GDM1 (cell line): ENCODE measurements at regions not wholly inside any gene's neighbourhood (a gene's known extent, or its start where the extent isn't known, plus 50 kb on each side); places are given as distances from the start of the nearest gene placed in this dataset.

Source experiments
- DNase-seq: peaks from one replicate; lab custom pipeline; 2025; lab: John Stamatoyannopoulos, UW

DNA sequence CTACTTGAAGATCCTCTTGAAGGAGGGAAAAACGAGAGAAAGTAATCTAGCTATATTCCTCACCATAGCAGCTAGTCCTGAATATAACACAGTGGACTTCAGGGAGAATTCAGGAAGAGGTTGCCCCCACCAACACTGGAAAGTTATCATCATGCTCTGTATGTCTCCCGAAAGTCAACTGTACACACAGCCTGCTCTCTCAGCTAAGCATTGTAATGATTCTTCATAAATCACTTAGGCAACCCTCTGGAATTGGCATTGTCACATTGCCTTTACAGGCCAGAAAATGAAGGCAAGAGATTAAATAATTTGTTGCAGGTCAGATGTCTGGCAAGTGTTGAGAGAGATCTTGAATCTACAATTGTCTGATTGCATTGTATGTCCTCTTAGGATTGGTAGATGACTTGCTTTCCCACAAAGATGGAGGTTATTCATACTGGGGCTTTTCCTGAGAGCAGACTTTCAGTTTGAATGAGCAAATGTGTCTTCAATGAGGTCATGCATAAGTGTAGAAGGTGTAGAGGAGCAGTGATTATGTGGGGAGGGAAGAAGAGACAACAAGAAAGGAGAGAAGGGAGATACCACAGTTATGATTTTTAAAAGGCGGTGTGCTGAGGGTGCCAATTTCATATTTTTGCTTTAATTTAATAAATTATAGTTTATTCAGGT is 667.2 kb downstream of the DCDC2C start:
- DNase-seq: no peak

DNA sequence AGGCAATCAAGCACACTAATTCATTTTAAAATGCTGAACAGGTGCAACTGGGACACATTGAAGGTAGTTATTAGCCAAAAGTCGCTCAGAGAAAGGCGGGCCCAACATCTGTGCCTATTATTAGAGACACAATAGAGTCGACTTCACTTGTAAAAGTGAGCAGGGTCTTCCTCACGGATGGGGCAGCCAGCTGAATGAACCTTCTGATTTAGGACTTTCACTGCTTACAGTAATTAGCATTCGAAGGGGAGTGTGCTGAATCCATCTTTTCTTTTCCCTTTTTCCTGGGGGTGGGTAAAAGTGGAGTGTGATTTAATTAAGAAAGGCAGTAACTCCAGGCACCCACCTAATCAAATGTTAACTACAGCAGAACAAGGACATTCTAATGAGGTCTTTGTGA is 677.7 kb downstream of the DCDC2C start:
- DNase-seq: no peak

DNA sequence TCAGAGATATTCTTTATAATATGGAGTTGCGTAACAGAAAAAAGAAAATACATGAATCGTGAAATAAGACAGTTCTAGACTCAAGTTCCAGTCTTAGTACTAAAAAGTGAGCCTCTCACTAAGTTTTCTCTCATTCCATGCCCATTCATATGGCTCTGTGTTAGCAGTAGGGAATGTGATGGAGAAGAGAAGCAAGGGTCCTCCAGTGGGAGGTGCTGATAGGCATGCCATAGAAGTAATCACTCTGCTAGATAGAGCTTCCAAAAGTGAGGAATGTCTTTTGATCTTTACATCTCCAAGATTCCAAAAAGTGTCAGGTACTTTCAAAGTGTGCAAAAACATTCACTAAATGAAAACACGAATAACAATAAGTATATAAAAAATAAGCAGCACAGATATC is 678.4 kb downstream of the DCDC2C start:
- DNase-seq: no peak

DNA sequence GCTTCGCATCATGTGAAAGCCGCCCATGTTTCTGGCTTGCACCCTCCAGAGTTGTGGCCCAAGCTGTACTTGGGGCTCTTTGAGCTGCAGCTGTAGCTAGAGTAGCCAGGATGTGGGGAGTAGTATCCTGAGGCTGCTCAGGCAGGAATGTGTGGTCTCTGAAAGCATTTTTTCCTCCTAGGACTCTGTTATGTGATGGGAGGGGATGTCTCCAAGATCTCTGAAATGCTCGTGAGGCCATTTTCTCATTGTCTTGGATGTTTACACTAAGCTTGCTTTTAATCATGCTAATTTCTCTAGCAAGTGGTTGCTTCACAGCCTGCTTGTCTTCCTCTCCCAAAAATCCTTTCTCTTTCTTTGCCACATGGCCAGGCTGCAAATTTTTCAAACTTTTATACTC is 687.6 kb downstream of the DCDC2C start:
- DNase-seq: no peak

DNA sequence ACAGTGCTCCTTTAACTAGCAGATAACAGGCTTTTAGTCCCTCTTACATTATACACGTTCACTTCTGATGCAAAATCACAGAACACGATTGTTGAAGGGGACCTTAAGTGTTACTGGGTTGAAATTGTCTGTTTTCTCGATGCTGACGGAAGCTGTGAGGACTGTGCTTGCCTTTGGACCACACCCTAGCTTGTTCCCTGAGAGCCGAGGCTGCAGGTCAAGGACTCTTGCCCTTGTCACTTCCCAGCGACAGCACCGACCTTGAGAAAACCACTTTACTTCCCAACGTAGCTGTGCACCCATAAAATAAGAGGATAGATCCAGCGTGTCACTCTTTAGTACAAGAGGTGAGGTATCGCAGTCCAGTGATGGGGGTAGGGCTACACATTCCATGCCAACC is 701.0 kb downstream of the DCDC2C start:
- no peak for DNase-seq

DNA sequence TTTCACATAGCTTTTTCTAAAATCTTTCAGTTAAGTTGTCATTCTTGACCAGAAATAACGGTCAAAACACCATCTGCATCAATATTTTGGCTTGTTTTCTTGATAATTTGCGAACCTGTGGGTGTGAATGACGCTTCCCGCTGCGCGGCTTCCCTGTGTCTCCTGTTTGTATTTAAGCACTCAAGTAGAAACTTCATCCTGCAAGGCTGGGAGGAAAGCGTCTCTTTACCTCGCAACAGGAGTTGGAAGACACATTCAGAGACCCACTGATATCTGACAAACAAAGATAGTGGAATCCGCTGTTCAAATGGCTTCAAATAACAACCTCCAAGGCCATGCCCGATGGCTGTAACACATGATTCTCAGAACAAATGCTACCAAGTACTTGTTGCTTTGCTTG is 704.9 kb downstream of the DCDC2C start:
- no peak for DNase-seq

DNA sequence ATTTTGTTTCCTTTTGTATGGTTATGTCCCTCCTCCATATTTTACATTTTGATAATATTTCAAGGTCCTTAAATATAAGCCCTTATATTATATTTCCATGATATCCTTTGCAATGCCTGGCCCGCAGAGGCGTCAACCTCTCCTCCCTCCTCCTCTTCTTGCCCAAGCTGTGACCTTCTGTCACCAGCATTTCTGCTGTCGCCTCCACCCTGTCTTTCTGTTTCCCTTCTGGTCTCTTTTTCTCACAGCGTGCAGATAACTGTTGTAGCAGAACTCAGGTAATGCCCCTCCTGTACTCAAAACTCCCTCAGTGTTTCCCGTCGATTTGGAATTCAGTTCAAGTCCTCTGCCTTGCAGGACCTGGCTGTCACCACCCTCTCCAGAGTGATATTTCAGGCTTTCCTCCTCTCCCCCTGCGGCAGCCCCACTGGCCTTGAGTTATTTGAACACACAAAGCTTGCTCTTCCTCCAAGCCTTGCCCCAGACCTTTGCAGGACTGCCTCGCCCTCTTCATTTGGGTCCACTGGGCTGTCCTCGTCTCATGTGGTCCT is 709.3 kb downstream of the DCDC2C start:
- DNase-seq: no peak

DNA sequence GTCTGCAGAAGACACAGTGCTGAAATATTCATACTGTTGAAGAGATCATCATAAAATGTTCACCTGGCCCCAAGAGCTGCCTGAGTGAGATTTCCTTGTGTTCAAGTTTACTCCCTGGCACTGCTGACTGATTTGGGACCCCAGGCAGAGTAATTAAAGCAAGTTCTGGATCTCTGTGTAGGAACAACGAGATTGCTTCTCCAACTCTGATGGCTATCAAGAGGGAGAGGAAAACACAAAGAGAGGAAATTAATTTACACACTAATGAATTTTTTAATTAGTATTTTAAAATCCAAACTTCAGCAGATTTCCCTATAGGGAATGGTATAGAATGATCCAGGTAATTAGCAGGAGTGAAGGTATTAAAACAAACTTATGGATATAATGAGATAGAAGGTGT is 711.8 kb downstream of the DCDC2C start:
- no peak for DNase-seq

DNA sequence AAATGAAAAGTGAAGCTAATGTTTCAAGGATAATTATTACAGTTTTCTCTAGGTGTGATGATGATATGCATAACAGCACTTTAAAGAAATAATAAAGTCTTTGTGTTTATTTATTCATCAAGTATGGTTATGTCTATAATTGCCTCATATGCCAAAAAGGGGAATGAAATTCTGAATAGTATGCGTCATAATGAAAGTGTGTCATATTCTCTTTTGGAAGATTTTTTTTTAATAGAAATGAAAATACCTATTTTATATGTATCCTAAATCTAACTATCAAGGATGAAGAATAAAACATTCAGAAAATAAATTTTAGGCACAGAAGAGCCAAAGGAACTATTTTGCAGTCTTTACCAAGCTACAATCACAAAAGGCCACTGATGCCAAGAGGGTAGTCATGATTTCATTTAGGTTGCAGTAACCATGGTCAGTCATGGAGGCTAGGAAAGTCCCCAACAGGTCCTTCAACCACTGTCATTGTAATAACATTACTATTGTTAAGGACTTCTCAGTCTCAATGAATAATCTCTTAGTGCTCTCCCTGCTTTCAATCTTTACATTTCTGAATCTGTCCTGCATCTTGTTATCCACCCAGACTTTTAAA is 712.5 kb downstream of the DCDC2C start:
- DNase-seq: no peak

DNA sequence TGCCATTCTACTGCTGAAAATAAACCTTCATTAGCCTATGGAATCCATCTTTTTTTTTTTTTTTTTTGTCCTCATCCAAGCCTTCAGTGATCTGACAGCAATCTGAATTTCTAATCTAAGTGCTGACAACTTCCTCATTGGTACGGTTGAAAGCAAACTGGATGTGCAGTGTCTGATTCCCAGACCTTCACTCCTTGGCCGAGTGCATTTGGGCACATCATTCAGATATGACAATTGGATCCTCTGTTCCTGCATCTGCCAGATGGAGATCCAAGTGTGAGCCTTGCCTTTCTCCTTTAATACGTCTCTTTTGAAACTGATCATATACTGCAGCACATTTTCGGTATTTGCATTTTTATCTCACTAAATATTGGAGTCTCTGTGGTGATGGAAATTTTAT is 713.1 kb downstream of the DCDC2C start:
- DNase-seq: no peak

DNA sequence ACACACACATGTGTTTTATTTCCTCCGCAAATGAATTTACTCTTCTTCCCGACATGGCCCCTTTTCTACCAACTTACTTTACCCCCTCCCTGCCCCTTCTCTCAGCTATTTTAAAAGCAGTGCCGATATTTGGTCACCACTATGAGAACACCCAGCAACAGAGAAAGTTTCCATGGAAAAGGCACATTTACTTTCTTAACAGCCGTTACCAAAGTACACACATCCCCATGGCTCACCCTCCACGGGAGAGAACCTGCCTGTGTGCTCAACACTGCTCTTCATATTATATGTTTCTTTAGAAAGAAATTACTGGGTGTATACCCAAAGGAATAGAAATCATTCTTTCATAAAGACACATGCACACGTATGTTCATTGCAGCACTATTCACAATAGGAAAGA is 714.4 kb downstream of the DCDC2C start:
- DNase-seq: no peak

DNA sequence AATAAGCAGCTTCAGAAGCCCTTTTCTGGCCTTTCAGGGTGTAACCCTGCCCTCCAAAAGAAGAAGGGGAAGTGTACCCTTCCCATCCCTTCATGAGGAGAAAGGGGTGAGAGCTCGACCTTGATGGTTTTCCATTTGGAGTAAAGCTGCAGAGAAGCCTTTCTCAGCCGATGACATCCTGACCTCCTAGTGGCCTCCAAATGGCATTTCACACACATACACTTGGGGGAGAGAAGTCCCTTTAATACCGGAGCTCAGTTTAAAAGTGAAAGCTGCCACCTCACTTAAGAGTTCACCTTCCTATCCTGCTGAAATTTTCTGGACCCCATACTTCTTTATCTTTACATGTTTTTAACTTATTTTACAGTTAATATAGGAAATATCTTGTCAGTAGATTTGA is 716.7 kb downstream of the DCDC2C start:
- no peak for DNase-seq

DNA sequence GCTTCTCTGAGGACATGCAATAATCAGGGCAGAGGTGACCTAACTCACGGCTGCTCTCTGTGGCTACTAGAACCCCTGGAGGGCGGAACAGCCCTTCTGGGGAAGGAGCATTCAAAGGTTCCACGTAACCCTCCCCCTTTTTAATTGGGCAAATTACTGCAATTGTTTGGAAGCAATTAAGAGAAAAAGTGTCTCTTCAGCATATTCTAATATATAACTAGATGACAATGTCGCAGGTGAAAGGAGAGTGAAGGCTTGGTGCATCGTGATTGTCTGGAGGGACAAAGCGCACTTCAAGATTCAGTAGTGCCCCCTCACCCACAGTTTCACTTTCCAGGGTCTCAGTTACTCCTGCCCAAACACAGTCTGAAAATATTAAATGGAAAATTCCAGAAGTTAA is 720.8 kb downstream of the DCDC2C start:
- DNase-seq: no peak

DNA sequence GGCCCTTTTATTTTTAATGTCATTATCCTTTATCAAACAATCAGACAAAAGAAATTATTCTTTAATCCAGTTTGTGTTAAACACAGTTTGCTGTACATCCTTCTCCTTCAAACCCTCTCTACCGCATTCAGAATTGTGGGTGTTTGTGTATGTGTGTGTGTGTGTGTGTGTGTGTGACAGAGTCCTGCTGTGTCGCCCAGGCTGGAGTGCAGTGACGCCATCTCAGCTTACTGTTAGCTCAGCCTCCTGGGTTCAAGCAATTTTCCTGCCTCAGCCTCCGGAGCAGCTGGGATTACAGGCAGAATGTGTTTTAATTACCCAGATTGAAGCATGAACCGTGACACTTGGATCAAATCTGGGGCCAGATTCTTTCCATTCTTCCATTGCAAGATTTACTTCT is 723.7 kb downstream of the DCDC2C start:
- DNase-seq: no peak

DNA sequence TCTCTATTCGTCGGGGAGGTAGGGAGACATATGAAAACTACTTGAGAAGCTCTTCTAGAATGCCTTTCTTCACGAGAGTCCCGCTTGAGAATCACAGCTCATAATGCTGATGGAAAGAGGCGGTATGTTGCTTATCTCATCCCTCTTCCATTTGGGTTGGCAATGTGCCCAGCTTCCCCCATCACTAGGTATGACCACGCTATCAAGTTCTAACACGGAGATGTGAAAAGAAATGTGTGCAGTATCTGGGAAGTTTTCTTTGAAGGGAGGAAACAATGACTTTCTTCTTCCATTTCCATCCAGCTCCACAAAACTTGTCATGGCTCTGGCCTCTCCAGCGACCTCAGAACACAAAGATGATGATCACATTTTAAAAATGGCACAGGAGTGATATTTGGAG is 742.4 kb downstream of the DCDC2C start:
- DNase-seq: no peak

DNA sequence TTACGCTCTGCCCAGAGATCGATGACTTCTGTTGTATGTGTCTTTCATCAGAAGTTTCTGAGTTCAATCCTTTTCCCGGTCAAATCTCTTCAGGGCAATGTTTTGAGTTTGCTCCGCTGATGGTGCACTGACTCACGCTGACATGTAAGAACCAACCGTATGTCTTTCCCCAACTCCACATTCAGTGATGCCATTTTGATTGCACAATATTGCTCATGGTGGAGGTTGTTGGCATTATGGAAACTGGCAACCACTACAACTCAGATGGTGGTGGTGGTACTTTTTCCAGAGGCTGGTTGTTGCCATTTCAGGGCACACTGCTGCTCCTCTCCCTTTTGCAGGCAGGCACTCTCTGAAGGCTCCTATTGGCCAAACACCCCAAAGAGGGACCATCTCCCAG is 751.5 kb downstream of the DCDC2C start:
- DNase-seq: no peak

DNA sequence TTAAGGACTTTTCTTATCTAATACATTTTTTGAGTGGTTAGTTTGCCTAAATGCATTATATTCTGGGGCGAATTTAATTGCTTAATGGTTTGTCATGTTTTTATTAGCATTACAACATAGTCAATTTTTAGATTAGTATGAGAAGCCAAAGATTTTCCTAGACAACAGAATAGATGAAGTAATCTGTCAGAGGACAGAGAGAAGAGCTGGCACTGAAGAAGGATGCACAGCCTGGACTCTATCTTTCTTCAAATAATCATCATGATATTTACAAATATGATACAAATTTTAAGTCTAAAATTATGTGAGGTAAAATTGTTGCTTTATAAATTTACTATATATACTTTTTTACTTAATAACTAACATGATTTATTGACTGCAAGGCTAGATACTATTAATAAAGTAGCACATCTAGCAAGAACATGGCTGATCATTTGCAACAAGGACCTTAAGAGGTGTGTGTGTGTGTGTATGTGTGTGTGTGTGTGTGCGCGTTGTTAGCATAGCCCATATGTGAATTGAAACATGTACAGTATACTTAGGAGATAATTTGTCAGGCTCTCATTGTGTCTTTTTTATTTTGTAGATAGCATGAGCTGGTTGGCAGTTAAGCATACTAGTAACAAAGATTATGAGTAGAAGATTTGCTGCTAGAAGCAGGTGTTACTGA is 752.2 kb downstream of the DCDC2C start:
- DNase-seq: no peak

DNA sequence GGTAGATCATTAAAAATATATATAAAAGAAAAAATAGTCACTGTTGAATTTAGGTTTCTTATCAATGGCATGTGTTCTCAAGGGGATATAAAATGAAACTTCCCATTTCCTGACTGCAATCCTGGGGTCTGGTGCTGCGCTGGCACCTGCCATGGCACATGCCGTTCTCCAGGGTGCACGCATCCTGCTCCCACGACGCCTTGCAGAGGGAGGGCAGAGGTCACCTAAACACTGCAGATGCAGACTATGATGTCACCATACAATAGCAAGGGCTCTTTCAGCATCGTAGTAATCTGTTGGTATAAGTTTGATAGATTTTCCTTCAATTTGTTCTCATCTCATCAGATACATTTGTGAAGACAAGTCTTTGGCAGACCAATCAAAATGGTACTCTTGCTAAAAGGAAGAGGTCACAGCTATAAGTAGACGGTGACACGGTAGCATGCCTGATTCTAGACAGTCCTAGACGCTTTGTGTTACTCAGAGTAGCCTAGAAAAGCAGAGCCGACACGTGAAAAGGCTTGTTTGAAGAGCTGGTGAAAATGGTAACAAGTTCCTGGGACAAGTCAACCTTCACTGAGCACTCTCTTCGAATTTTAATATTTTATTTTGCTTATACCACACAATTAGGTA is 761.4 kb downstream of the DCDC2C start:
- no peak for DNase-seq

DNA sequence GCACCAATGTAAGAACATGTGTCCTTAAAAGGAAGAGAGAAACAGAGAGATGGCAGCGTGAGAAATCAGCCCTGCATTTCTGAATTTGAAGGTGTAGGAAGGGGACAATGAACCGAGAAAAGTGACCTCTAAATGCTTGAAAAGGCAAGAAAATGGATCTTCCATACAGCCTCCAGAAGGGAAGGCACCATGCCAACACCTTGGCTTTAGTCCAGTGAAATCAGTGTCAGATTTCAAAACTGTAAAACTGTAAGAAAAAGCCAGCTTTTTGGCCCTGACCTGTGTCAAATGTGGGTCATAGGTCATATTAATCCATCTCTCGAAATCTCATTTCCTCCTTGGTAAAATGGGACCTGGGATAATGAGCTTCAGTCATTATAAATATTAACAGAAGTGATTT is 762.3 kb downstream of the DCDC2C start:
- no peak for DNase-seq

DNA sequence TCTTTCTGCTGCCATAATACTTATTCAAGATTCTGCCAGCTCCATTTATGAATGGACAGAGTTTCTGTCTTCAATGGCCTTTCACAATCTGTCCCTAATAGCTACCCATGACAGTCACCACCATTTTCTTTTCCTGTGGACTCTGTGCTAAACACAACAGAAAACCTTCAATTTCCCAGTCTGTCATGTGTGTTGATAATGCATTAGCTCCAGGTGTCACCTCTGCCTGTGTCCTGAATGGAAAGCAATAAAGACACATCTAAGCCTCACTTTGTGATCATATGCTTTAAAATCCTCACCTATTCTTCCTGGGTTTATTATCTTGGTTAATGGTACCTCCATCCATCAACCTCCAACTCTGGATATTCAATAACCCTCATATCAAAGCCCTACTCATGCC is 772.2 kb downstream of the DCDC2C start:
- DNase-seq: no peak

DNA sequence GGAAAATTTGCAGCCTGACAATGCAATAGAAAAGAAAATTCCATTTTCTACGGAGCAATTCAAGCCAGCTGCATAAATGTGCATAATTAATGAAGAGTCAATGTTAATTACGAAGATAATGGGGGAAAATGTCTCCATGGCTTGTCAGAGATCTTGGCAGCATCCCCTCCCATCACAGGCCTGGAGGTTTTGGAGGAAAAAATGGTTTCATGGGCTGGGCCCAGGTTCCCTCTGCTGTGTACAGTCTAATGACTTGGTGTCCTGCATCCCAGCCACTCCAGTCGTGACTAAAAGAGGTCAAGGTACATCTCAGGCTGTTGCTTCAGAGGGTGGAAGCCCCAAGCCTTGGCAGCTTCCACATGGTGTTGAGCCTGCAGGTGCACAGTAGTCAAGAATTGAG is 779.7 kb downstream of the DCDC2C start:
- no peak for DNase-seq

DNA sequence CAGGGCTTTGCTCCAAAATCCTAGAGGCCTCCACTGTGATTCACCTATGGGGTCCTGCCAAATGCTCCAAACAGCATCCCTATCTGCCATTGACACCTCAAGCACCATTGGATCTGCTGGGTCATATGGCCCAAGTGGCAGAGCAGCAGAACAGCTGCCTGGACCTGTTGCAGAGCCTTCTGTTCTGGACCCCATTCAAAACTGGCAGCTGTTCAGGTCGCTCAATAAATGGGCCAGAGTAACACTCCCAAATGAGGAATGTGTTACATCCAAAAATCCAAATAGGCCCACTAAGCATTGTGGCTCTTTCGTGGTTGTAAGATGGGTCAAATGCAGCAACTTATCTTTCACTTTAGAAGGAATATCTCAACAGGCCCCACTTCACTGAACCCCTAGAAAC is 783.6 kb downstream of the DCDC2C start:
- DNase-seq: no peak
